C4-2B (cell line): ENCODE measurements at regions not wholly inside any gene's neighbourhood (a gene's known extent, or its start where the extent isn't known, plus 50 kb on each side); places are given as distances from the start of the nearest gene placed in this dataset.

Experiments
- H3K27ac ChIP-seq: fragments of 450-650 bp; 2 replicates; pipeline ENCODE4 v1.5.1; 2017
- CTCF ChIP-seq: fragments of 450-650 bp; conservative IDR thresholded peaks from 2 replicates; pipeline ENCODE4 v1.5.1; 2017; ENCODE audit warnings: mild to moderate bottlenecking
- ZFX ChIP-seq: fragments of 450-650 bp; IDR thresholded peaks from 2 replicates; pipeline ENCODE4 v1.6.1; 2017

GRCh38 chrX:149092179-149092578, 412.9 kb downstream of the IDS start:
- TF ChIP-seq CTCF = no peak
- TF ChIP-seq ZFX = no peak
- no peak overlapping the region for H3K27ac ChIP-seq

- no peak overlapping the region for H3K27ac ChIP-seq
- TF ChIP-seq CTCF (no peak), ZFX (no peak)
These were observed 425.2 kb downstream of the IDS start for GRCh38 chrX:149079805-149080406.

GRCh38 chrX:149074398-149074797, 430.7 kb downstream of the IDS start:
- no peak overlapping the region for H3K27ac ChIP-seq
- no peak for TF ChIP-seq ZFX
- no peak for TF ChIP-seq CTCF

- no peak overlapping the region for H3K27ac ChIP-seq
- TF ChIP-seq CTCF (no peak), ZFX (no peak)
These were observed 431.6 kb downstream of the IDS start for GRCh38 chrX:149073479-149073878.

GRCh38 chrX:149069899-149070298, 435.2 kb downstream of the IDS start:
- H3K27ac ChIP-seq = no peak overlapping the region
- TF ChIP-seq CTCF = no peak
- no peak for TF ChIP-seq ZFX

GRCh38 chrX:149060921-149061320, 444.2 kb downstream of the IDS start:
- TF ChIP-seq ZFX (no peak), CTCF (no peak)
- H3K27ac ChIP-seq = no peak overlapping the region
